Hepatocyte (in vitro differentiated cells): ENCODE measurements at regions not wholly inside any gene's neighbourhood (a gene's known extent, or its start where the extent isn't known, plus 50 kb on each side); places are given as distances from the start of the nearest gene placed in this dataset.
A peak's percentile ranks its signal among the peaks of the same experiment; 100 is the strongest.

Experiments used
- DNase-seq: peaks from one replicate; pipeline ENCODE4 v3.0.0-alpha.2; 2016; ENCODE audit warnings: low spot score
- H2AFZ ChIP-seq: fragments of 200-600 bp; sonication (generic); 2 replicates; pipeline ENCODE4 v1.6.0; 2016; ENCODE audit warnings: antibody characterized with exemption, mild to moderate bottlenecking
- H3K27ac ChIP-seq: fragments of 200-600 bp; sonication (generic); 2 replicates; pipeline ENCODE4 v1.5.1; 2016; ENCODE audit warnings: mild to moderate bottlenecking
- H3K27me3 ChIP-seq: fragments of 200-600 bp; sonication (generic); 2 replicates; pipeline ENCODE4 v1.6.1; 2016
- H3K36me3 ChIP-seq: fragments of 200-600 bp; sonication (generic); replicated peaks from 2 replicates; pipeline ENCODE4 v1.5.1; 2016; ENCODE audit warnings: low read depth; ENCODE audit not compliant: insufficient read depth
- H3K4me1 ChIP-seq: fragments of 200-600 bp; sonication (generic); 2 replicates; pipeline ENCODE4 v1.5.1; 2016; ENCODE audit warnings: mild to moderate bottlenecking, moderate library complexity; ENCODE audit not compliant: insufficient read depth
- H3K4me2 ChIP-seq: fragments of 200-600 bp; sonication (generic); 2 replicates; pipeline ENCODE4 v1.6.0; 2016
- H3K4me3 ChIP-seq: fragments of 200-600 bp; sonication (generic); 2 replicates; pipeline ENCODE4 v1.5.1; 2016; ENCODE audit warnings: mild to moderate bottlenecking
- H3K79me2 ChIP-seq: fragments of 200-600 bp; sonication (generic); 2 replicates; pipeline ENCODE4 v1.6.0; 2017; ENCODE audit warnings: mild to moderate bottlenecking
- H3K9me2 ChIP-seq: fragments of 200-600 bp; sonication (generic); replicated peaks from 2 replicates; pipeline ENCODE4 v1.6.0; 2017; ENCODE audit warnings: mild to moderate bottlenecking; ENCODE audit not compliant: insufficient read depth
- H3K9me3 ChIP-seq: fragments of 200-600 bp; sonication (generic); 2 replicates; pipeline ENCODE4 v1.5.1; 2016; ENCODE audit warnings: low read depth, mild to moderate bottlenecking
- H4K20me1 ChIP-seq: fragments of 200-600 bp; sonication (generic); 2 replicates; pipeline ENCODE4 v1.6.0; 2016; ENCODE audit warnings: mild to moderate bottlenecking; ENCODE audit not compliant: insufficient read depth, poor library complexity, severe bottlenecking
- CTCF ChIP-seq: fragments of 200-600 bp; sonication (generic); IDR thresholded peaks from 2 replicates; pipeline ENCODE4 v1.5.1; 2016; ENCODE audit warnings: antibody characterized with exemption, mild to moderate bottlenecking; ENCODE audit not compliant: poor library complexity
- EZH2 ChIP-seq: fragments of 200-600 bp; sonication (generic); IDR thresholded peaks from 2 replicates; pipeline ENCODE4 v1.6.1; 2016; ENCODE audit warnings: antibody characterized with exemption, mild to moderate bottlenecking, borderline replicate concordance
- EZH2phosphoT487 ChIP-seq: fragments of 200-600 bp; sonication (generic); IDR thresholded peaks from one replicate; pipeline ENCODE4 v1.6.1; 2018; ENCODE audit warnings: antibody characterized with exemption, mild to moderate bottlenecking, low read depth, moderate library complexity; ENCODE audit not compliant: unreplicated experiment, severe bottlenecking
- WGBS: methylation state at CpG from one replicate; pipeline ENCODE4 v1.1.6; 2016; ENCODE audit warnings: low lambda C conversion rate; ENCODE audit errors: missing lambda C conversion rate; 5-methylcytosine and 5-hydroxymethylcytosine counted together

DNA sequence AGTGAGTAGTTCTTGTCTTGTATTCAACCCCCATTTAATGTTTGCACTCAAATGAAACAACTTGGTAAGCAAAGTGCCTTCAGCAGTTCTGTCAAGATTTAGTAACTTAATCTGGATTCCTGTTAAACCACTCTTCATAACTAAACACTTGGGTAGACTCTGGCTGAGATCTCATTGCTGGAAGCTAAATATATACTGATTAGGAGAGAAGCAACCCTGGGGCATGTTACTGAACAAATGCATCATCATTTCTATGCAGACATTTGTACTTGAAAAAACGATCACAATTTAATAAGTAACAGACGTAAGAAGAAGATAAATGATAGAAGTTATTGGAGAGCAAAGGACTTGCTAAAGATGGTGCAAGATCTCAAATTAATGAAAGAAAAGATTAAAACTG, 308.4 kb upstream of the POM121L12 start:
- Histone ChIP-seq H3K4me2 (no peak overlapping the region), H3K9me2 (no peaks in the 10 kb centered on the region), H3K36me3 (no peaks in the 10 kb centered on the region), H3K4me3 (no peak overlapping the region), H4K20me1 (no peaks in the 10 kb centered on the region), H3K4me1 (no peaks in the 10 kb centered on the region), H3K79me2 (no peaks in the 10 kb centered on the region), H3K27ac (no peak overlapping the region), H3K27me3 (no peaks in the 10 kb centered on the region), H3K9me3 (no peaks in the 10 kb centered on the region), H2AFZ (peak overlapping the region; percentile 34)
- no peak for TF ChIP-seq CTCF
- no peak for TF ChIP-seq EZH2phosphoT487
- TF ChIP-seq EZH2 = no peak
- 36% methylated on average over 2 of the region's 2 CpGs for WGBS
- no peak for DNase-seq

- Histone ChIP-seq H3K79me2 (no peaks in the 10 kb centered on the region), H3K27ac (no peak overlapping the region), H3K4me2 (no peak overlapping the region), H2AFZ (no peak overlapping the region), H3K4me1 (no peaks in the 10 kb centered on the region), H3K36me3 (no peaks in the 10 kb centered on the region), H3K4me3 (no peak overlapping the region), H3K9me2 (no peaks in the 10 kb centered on the region), H3K9me3 (no peaks in the 10 kb centered on the region), H4K20me1 (no peaks in the 10 kb centered on the region), H3K27me3 (no peaks in the 10 kb centered on the region)
- TF ChIP-seq EZH2 (no peak), EZH2phosphoT487 (no peak), CTCF (no peak)
- WGBS = 56% methylated on average over 3 of the region's 3 CpGs
- no peak for DNase-seq
These were observed 308.9 kb upstream of the POM121L12 start for GRCh38 chr7:52726493-52726892.

GRCh38 chr7:52723606-52724005, 311.8 kb upstream of the POM121L12 start:
- no peaks in the 10 kb centered on the region for H3K9me2 ChIP-seq
- H3K9me3 ChIP-seq = no peaks in the 10 kb centered on the region
- H4K20me1 ChIP-seq = no peaks in the 10 kb centered on the region
- no peak for DNase-seq
- H2AFZ ChIP-seq = no peak overlapping the region
- H3K27me3 ChIP-seq = no peaks in the 10 kb centered on the region
- H3K36me3 ChIP-seq = no peaks in the 10 kb centered on the region
- TF ChIP-seq EZH2phosphoT487 (no peak), EZH2 (no peak), CTCF (no peak)
- H3K27ac ChIP-seq = no peak overlapping the region
- H3K4me3 ChIP-seq = no peak overlapping the region
- WGBS = 85% methylated on average over 5 of the region's 5 CpGs
- H3K4me1 ChIP-seq = no peaks in the 10 kb centered on the region
- no peaks in the 10 kb centered on the region for H3K79me2 ChIP-seq
- no peak overlapping the region for H3K4me2 ChIP-seq

GRCh38 chr7:52720856-52721255, 314.6 kb upstream of the POM121L12 start:
- TF ChIP-seq EZH2phosphoT487 (no peak), EZH2 (no peak), CTCF (no peak)
- H3K9me2 ChIP-seq = no peaks in the 10 kb centered on the region
- no peaks in the 10 kb centered on the region for H3K36me3 ChIP-seq
- H3K4me1 ChIP-seq = no peaks in the 10 kb centered on the region
- no peak for DNase-seq
- no peaks in the 10 kb centered on the region for H3K9me3 ChIP-seq
- H3K27ac ChIP-seq = no peak overlapping the region
- H3K4me3 ChIP-seq = no peak overlapping the region
- no peak overlapping the region for H2AFZ ChIP-seq
- no peaks in the 10 kb centered on the region for H4K20me1 ChIP-seq
- WGBS = 93% methylated on average over 2 of the region's 2 CpGs
- H3K4me2 ChIP-seq = no peak overlapping the region
- H3K79me2 ChIP-seq = no peaks in the 10 kb centered on the region
- H3K27me3 ChIP-seq = no peaks in the 10 kb centered on the region
